Fibroblast of the aortic adventitia (primary cell): ENCODE measurements at regions not wholly inside any gene's neighbourhood (a gene's known extent, or its start where the extent isn't known, plus 50 kb on each side); places are given as distances from the start of the nearest gene placed in this dataset.

ENCODE experiments used
- DNase-seq: peaks from one replicate; pipeline ENCODE4 v3.0.0-alpha.2; 2010; ENCODE audit warnings: low read depth
- H3K4me3 ChIP-seq: 2 replicates; pipeline ENCODE4 v1.5.1; 2011; ENCODE audit warnings: low read depth, mild to moderate bottlenecking, control low read depth, low read length, moderate library complexity
- TF ChIP-seq, protein P1 (sequence below): IDR thresholded peaks from 2 replicates; pipeline ENCODE4 v1.5.1; 2011; ENCODE audit warnings: mild to moderate bottlenecking, low read length, control low read depth, inconsistent platforms; ENCODE audit not compliant: insufficient read depth

DNA sequence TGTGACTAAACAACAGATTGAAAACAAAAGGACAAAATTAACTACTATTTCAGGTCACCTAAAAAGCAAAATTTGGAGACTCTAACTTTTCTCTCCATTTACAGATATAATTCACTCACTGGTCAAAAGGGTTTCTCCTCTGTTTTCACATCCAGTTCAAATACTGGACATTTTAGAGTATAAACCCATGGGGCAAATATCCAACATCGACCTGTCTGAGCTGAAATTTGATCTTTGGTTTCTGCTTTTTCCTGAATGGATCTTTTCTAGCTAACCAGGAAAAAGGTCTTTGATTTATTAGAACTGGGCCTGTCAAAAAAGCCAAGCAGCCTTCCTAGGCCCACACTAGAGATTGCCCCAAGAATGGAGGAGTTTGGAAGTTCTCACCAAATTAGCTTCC lies 69.3 kb upstream of the SATB2 start:
- DNase-seq: no peak
- H3K4me3 ChIP-seq: no peak overlapping the region
- TF ChIP-seq, protein P1, sequence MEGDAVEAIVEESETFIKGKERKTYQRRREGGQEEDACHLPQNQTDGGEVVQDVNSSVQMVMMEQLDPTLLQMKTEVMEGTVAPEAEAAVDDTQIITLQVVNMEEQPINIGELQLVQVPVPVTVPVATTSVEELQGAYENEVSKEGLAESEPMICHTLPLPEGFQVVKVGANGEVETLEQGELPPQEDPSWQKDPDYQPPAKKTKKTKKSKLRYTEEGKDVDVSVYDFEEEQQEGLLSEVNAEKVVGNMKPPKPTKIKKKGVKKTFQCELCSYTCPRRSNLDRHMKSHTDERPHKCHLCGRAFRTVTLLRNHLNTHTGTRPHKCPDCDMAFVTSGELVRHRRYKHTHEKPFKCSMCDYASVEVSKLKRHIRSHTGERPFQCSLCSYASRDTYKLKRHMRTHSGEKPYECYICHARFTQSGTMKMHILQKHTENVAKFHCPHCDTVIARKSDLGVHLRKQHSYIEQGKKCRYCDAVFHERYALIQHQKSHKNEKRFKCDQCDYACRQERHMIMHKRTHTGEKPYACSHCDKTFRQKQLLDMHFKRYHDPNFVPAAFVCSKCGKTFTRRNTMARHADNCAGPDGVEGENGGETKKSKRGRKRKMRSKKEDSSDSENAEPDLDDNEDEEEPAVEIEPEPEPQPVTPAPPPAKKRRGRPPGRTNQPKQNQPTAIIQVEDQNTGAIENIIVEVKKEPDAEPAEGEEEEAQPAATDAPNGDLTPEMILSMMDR: no peak

DNA sequence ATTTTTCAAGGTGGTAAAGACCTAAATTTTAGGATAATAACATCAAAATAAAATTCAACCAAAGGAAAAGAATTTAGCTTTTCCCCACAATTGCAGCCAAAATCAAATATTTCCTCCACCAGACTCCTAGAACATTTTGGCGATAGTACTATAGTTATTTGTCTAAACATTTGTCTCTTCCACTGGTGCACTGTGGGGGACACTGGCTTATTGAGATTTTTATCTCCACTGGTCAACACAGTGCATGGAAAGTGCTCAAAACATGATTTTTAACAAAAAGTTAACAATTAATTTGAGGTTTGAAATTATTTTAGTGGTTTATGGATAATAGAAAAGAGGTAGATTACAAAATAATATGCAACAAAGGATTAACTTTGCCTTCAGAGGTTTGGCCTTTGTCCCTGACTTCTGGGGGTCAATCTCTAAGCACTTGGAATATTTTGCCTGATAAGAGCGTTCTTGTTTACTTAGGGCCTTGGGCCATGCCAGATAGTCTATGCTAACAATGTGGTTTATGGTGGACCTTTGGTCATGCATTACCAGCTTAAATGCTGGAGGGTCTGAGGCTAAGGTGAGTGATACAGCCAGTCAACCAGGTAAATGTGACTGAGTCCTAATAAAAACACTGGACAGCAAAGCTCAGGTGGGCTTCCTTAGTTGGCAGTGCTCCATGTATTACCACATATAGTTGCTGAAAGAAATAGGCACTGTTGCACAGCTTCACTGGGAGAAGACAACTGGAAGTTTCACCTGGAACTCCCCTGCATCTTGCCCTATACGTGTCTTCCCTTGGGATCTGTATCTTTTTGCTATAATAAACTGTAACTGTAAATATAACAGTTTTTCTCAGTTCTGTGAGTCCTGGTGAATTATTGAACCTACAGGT lies 67.2 kb upstream of the SATB2 start:
- no peak overlapping the region for H3K4me3 ChIP-seq
- DNase-seq: no peak
- TF ChIP-seq, protein P1: no peak

DNA sequence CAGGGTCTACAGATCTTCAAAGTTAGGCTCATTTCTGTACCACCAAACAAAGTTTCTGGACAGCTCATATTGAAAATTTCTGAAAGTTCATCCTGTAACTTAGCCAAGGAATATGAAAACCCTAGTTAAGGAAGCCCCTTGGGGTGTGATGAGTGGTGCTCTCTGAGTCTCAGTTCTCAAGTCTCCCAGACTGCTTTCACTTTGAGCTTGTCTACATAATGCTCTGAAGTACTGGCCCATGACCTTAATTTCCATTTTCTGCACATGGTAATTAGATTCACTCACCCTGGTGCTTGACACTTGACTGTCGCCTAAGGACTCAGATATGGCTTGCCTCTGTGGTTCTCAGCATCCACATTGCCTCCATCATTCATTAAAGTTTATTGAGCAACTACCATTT lies 51.7 kb upstream of the SATB2 start:
- TF ChIP-seq, protein P1: no peak
- H3K4me3 ChIP-seq: no peak overlapping the region
- no peak for DNase-seq
